A549 (cell line): ENCODE measurements at regions not wholly inside any gene's neighbourhood (a gene's known extent, or its start where the extent isn't known, plus 50 kb on each side); places are given as distances from the start of the nearest gene placed in this dataset.

ENCODE experiments used
- ATAC-seq, 2 experiments: fragments of 200-7000 bp in 1 of 2; fragments of >200 bp in 1 of 2; cut with Nextera tagmentation in 1 of 2; cut with Tn5 transposase in 1 of 2; 3 replicates each; pipeline versions ENCODE4 v1.8.0 to v1.9.1; 2018 to 2020; ENCODE audit warnings: mild to moderate bottlenecking in 1 of 2, moderate library complexity in 1 of 2
- CTCF ChIA-PET: fragments of 300-600 bp; sonication (Branson Sonifier 250); formaldehyde crosslinking; extraction: SDS; loops from one replicate; lab custom pipeline; 2021; ENCODE audit warnings: antibody characterized with exemption, inconsistent platforms; lab: Yijun Ruan, JAX
- POLR2A ChIA-PET: fragments of 350-600 bp; formaldehyde crosslinking; extraction: SDS; loops from one replicate; lab custom pipeline; 2021; ENCODE audit warnings: antibody characterized with exemption, inconsistent platforms; lab: Yijun Ruan, JAX
- DNase-seq, 2 experiments: peaks; one replicate each; pipeline versions ENCODE4 v3.0.0 to v3.0.0-alpha.2; 2011 to 2016; ENCODE audit warnings: low read depth in 1 of 2, low spot score in 1 of 2
- FAIRE-seq: peaks from 2 replicates; lab custom pipeline; 2011; peaks lifted over from hg19 to GRCh38; lab: Jason Lieb, UNC
- H3K27ac ChIP-seq, 2 experiments: fragments of >200 bp; sonication (Bioruptor Twin); formaldehyde crosslinking; 3 replicates each; pipeline ENCODE4 v1.5.1; 2016 to 2017
- H3K4me1 ChIP-seq: fragments of >200 bp; sonication (Bioruptor Twin); formaldehyde crosslinking; 3 replicates; pipeline ENCODE4 v1.6.1; 2016
- H3K4me2 ChIP-seq: fragments of >200 bp; sonication (Bioruptor Twin); formaldehyde crosslinking; 3 replicates; pipeline ENCODE4 v1.6.1; 2016
- H3K4me3 ChIP-seq: fragments of >200 bp; sonication (Bioruptor Twin); formaldehyde crosslinking; 3 replicates; pipeline ENCODE4 v1.5.1; 2016
- H3K9me3 ChIP-seq: fragments of >200 bp; sonication (Bioruptor Twin); formaldehyde crosslinking; 3 replicates; pipeline ENCODE4 v1.6.1; 2016
- BHLHE40 ChIP-seq: IDR thresholded peaks from 2 replicates; pipeline ENCODE4 v1.6.1; 2012; ENCODE audit warnings: low read depth, low read length, inconsistent platforms
- CEBPB ChIP-seq, 2 experiments: fragments of >200 bp in 1 of 2; sonication (Bioruptor Twin) in 1 of 2; formaldehyde crosslinking in 1 of 2; IDR thresholded peaks; 2 replicates each; pipeline ENCODE4 v1.6.1; 2012 to 2016
- EHF ChIP-seq: fragments of 250-450 bp; sonication (Bioruptor Pico); IDR thresholded peaks from 2 replicates; pipeline ENCODE4 v1.5.0; 2020; ENCODE audit warnings: mild to moderate bottlenecking
- EHMT2 ChIP-seq: fragments of 200-600 bp; sonication (generic); IDR thresholded peaks from 2 replicates; pipeline ENCODE4 v1.6.1; 2016; ENCODE audit warnings: antibody characterized with exemption, low read depth, mild to moderate bottlenecking, moderate library complexity
- FOSB ChIP-seq: fragments of 250-450 bp; sonication (Bioruptor Pico); IDR thresholded peaks from 2 replicates; pipeline ENCODE4 v1.5.0; 2020; ENCODE audit warnings: mild to moderate bottlenecking, moderate library complexity
- FOSL2 ChIP-seq, 2 experiments: fragments of 450-650 bp in 1 of 2; fragments of >200 bp in 1 of 2; sonication (Bioruptor Twin) in 1 of 2; formaldehyde crosslinking; IDR thresholded peaks; 2 replicates each; pipeline versions ENCODE4 v1.5.0 to v1.6.1; 2016 to 2020; ENCODE audit warnings: mild to moderate bottlenecking in 1 of 2, moderate library complexity in 1 of 2
- HEYL ChIP-seq: fragments of 250-450 bp; sonication (Bioruptor Pico); IDR thresholded peaks from 2 replicates; pipeline ENCODE4 v1.8.0; 2021; ENCODE audit warnings: mild to moderate bottlenecking, moderate library complexity
- HOXB13 ChIP-seq: fragments of 250-450 bp; sonication (Bioruptor Pico); IDR thresholded peaks from 2 replicates; pipeline ENCODE4 v1.5.0; 2020; ENCODE audit warnings: low read depth, mild to moderate bottlenecking, moderate library complexity
- KDM1A ChIP-seq: fragments of 200-600 bp; sonication (generic); IDR thresholded peaks from 2 replicates; pipeline ENCODE4 v1.6.1; 2016; ENCODE audit warnings: low read depth, mild to moderate bottlenecking
- KDM5A ChIP-seq: fragments of 200-600 bp; sonication (generic); IDR thresholded peaks from 2 replicates; pipeline ENCODE4 v1.6.1; 2016; ENCODE audit warnings: antibody characterized with exemption, mild to moderate bottlenecking
- MAFK ChIP-seq: fragments of 450-650 bp; IDR thresholded peaks from 2 replicates; pipeline ENCODE4 v1.6.1; 2014; ENCODE audit not compliant: partially characterized antibody
- NFE2L2 ChIP-seq: fragments of 150-350 bp; conservative IDR thresholded peaks from 2 replicates; pipeline ENCODE4 v1.6.1; 2014; ENCODE audit warnings: low read length
- POLR2AphosphoS2 ChIP-seq: conservative IDR thresholded peaks from 2 replicates; pipeline ENCODE4 v1.6.1; 2012; ENCODE audit warnings: low read length, improper control_type of control experiment, inconsistent platforms
- RARB ChIP-seq: fragments of 250-450 bp; sonication (Bioruptor Pico); IDR thresholded peaks from 2 replicates; pipeline ENCODE4 v1.8.0; 2021; ENCODE audit warnings: mild to moderate bottlenecking, moderate library complexity
- SMC3 ChIP-seq: fragments of >200 bp; sonication (Bioruptor Twin); formaldehyde crosslinking; IDR thresholded peaks from 3 replicates; pipeline ENCODE4 v1.6.1; 2018; ENCODE audit warnings: inconsistent platforms
- SREBF2 ChIP-seq: fragments of 450-650 bp; IDR thresholded peaks from 2 replicates; pipeline ENCODE4 v1.6.1; 2014; ENCODE audit warnings: mild to moderate bottlenecking, moderate library complexity
- TP53 ChIP-seq: fragments of 250-450 bp; sonication (Bioruptor Pico); IDR thresholded peaks from 2 replicates; pipeline ENCODE4 v1.5.0; 2021; ENCODE audit warnings: mild to moderate bottlenecking, moderate library complexity
- ZC3H11A ChIP-seq: fragments of 450-650 bp; IDR thresholded peaks from 2 replicates; pipeline ENCODE4 v1.6.1; 2014; ENCODE audit warnings: antibody characterized with exemption, mild to moderate bottlenecking
- ZFP36 ChIP-seq: fragments of 450-650 bp; IDR thresholded peaks from 2 replicates; pipeline ENCODE4 v1.6.1; 2014; ENCODE audit warnings: borderline replicate concordance; ENCODE audit not compliant: partially characterized antibody
- ZSCAN20 ChIP-seq: fragments of 250-450 bp; sonication (Bioruptor Pico); IDR thresholded peaks from 2 replicates; pipeline ENCODE4 v1.8.0; 2022; ENCODE audit warnings: mild to moderate bottlenecking, moderate library complexity
- whole genome bisulfite sequencing: methylation state at CpG from one replicate; pipeline ENCODE4 v1.1.6; 2017; ENCODE audit errors: missing lambda C conversion rate; 5-methylcytosine and 5-hydroxymethylcytosine counted together
- TF ChIP-seq, protein P1 (sequence below): fragments of 450-650 bp; IDR thresholded peaks from 2 replicates; pipeline ENCODE4 v1.6.1; 2014; ENCODE audit warnings: antibody characterized with exemption
- TF ChIP-seq, protein P2 (sequence below): fragments of 250-450 bp; sonication (Bioruptor Pico); IDR thresholded peaks from 2 replicates; pipeline ENCODE4 v1.5.0; 2020; ENCODE audit warnings: low read depth, mild to moderate bottlenecking, moderate library complexity
- TF ChIP-seq, protein P3 (sequence below): IDR thresholded peaks from 2 replicates; pipeline ENCODE4 v1.6.1; 2012
- TF ChIP-seq, protein P4 (sequence below): fragments of >200 bp; sonication (Bioruptor Twin); formaldehyde crosslinking; IDR thresholded peaks from 2 replicates; pipeline ENCODE4 v1.6.1; 2016
- TF ChIP-seq, protein P5 (sequence below): fragments of >200 bp; sonication (Bioruptor Twin); formaldehyde crosslinking; IDR thresholded peaks from 3 replicates; pipeline ENCODE4 v1.5.1; 2016

DNA sequence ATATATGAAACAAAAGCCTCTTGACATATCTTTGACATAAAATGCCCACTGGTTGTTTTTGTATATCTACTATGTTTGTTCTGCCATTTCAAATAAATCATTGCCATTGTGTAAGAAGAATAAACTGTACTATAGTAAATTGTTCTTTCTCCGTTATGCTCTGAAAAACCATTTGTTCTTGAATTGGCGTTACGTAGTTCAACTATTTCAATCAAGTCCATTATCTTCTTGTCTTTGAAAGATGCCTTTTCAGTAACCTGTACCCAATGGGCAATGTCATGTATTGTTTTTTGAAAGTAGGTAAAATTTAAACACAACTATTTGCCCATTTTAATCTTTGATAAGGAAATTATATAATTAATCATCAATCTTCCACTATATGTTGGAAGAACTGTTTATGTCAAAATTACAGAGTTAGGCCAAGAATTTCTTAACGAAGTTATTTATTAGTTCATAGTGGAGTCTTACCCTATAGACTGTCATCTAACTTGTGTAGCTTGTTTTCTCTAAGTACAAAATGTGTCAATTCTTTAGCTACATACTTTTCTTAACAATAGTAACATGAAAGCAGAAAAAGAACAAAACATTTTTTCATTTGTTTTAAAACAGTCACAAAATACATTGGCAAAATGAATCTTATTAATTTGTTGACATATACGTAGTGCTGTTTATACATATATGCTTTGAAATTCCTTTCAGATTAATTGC is 294.8 kb downstream of the PTPRC start (continued):
- TF ChIP-seq, protein P1, sequence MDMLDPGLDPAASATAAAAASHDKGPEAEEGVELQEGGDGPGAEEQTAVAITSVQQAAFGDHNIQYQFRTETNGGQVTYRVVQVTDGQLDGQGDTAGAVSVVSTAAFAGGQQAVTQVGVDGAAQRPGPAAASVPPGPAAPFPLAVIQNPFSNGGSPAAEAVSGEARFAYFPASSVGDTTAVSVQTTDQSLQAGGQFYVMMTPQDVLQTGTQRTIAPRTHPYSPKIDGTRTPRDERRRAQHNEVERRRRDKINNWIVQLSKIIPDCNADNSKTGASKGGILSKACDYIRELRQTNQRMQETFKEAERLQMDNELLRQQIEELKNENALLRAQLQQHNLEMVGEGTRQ, result no peak
- TF ChIP-seq EHF (CRISPR knock-in tag) (no peak), CEBPB (IDR thresholded peaks at IDR 0.05) (no peak), ZC3H11A (no peak), ZFP36 (no peak), BHLHE40 (no peak), EHMT2 (no peak), NFE2L2 (no peak)
- TF ChIP-seq, protein P2, sequence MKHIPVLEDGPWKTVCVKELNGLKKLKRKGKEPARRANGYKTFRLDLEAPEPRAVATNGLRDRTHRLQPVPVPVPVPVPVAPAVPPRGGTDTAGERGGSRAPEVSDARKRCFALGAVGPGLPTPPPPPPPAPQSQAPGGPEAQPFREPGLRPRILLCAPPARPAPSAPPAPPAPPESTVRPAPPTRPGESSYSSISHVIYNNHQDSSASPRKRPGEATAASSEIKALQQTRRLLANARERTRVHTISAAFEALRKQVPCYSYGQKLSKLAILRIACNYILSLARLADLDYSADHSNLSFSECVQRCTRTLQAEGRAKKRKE (CRISPR knock-in tag), result no peak

DNA sequence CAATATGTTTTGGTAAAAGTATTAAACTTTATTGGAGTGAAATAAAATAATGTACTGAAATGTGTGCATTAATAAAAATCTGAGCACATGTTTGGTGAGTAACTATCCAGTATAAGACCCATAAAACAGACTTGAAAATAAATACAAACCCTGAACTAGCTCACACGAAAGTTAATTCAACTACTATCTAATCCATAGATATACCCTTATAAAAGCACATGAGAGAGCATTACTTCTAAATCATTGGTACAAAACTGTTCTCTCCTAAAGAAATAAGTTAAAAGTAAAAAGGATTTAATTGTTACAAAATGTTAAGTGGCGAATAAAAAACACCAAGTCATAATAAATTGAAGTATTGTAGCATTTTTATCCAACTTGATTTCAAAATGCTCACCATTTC is 295.6 kb downstream of the PTPRC start:
- Histone ChIP-seq H3K4me2 (peak overlapping the region; percentile 70), H3K9me3 (no peaks in the 10 kb centered on the region), H3K4me1 (peaks cover 4% of the 10 kb centered on the region; the same call in 1 of the 3 replicates), H3K4me3 (peak overlapping the region; percentile 55), H3K27ac (peak overlapping the region; percentile 62 to 63; a peak in 5 of 6 replicates)
- POLR2A ChIA-PET, result no interaction called here
- WGBS, result 32% methylated on average over 2 of the region's 2 CpGs
- FAIRE-seq, result no peak
- DNase-seq, result no peak
- CTCF ChIA-PET, result no interaction called here
- ATAC-seq, result no peak
- TF ChIP-seq KDM1A, result no peak
- no peak for TF ChIP-seq TP53 (CRISPR knock-in tag)
- TF ChIP-seq, protein P3, sequence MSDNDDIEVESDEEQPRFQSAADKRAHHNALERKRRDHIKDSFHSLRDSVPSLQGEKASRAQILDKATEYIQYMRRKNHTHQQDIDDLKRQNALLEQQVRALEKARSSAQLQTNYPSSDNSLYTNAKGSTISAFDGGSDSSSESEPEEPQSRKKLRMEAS, result no peak
- no peak for TF ChIP-seq FOSB (CRISPR knock-in tag)
- no peak for TF ChIP-seq HOXB13
- TF ChIP-seq SMC3, result no peak
- TF ChIP-seq BHLHE40, result no peak
- TF ChIP-seq, protein P4, sequence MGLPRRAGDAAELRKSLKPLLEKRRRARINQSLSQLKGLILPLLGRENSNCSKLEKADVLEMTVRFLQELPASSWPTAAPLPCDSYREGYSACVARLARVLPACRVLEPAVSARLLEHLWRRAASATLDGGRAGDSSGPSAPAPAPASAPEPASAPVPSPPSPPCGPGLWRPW, result no peak
- TF ChIP-seq POLR2AphosphoS2, result no peak
- TF ChIP-seq FOSL2 (IDR thresholded peaks at IDR 0.05), result no peak
- no peak for TF ChIP-seq FOSL2 (CRISPR knock-in tag; IDR thresholded peaks at IDR 0.05)
- TF ChIP-seq, protein P5, sequence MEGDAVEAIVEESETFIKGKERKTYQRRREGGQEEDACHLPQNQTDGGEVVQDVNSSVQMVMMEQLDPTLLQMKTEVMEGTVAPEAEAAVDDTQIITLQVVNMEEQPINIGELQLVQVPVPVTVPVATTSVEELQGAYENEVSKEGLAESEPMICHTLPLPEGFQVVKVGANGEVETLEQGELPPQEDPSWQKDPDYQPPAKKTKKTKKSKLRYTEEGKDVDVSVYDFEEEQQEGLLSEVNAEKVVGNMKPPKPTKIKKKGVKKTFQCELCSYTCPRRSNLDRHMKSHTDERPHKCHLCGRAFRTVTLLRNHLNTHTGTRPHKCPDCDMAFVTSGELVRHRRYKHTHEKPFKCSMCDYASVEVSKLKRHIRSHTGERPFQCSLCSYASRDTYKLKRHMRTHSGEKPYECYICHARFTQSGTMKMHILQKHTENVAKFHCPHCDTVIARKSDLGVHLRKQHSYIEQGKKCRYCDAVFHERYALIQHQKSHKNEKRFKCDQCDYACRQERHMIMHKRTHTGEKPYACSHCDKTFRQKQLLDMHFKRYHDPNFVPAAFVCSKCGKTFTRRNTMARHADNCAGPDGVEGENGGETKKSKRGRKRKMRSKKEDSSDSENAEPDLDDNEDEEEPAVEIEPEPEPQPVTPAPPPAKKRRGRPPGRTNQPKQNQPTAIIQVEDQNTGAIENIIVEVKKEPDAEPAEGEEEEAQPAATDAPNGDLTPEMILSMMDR, result no peak
- no peak for TF ChIP-seq MAFK
- TF ChIP-seq KDM5A, result no peak
- no peak for TF ChIP-seq ZSCAN20 (CRISPR knock-in tag)
- no peak for TF ChIP-seq SREBF2
- TF ChIP-seq HEYL, result no peak
- TF ChIP-seq RARB (CRISPR knock-in tag), result no peak
